H1 (cell line): ENCODE measurements at regions not wholly inside any gene's neighbourhood (a gene's known extent, or its start where the extent isn't known, plus 50 kb on each side); places are given as distances from the start of the nearest gene placed in this dataset.

ENCODE experiments used
- CTCF ChIA-PET: fragments of 300-600 bp; sonication (Branson Sonifier 250); formaldehyde crosslinking; loops from one replicate; lab custom pipeline; 2021; ENCODE audit not compliant: partially characterized antibody; lab: Charles Lee
- POLR2A ChIA-PET: fragments of 300-600 bp; sonication (Branson Sonifier 250); formaldehyde crosslinking; loops from one replicate; lab custom pipeline; 2021; ENCODE audit warnings: inconsistent platforms; ENCODE audit not compliant: partially characterized antibody; lab: Charles Lee
- DNase-seq, 2 experiments: peaks; one replicate each; pipeline versions ENCODE4 v3.0.0 to v3.0.0-alpha.2; 2010 to 2022; ENCODE audit warnings: low spot score in 2 of 2, low read depth in 1 of 2, mixed read lengths in 1 of 2
- FAIRE-seq: peaks from 2 replicates; lab custom pipeline; 2011; peaks lifted over from hg19 to GRCh38; lab: Jason Lieb, UNC
- H2AFZ ChIP-seq: 2 replicates; pipeline ENCODE4 v1.8.1; 2012; ENCODE audit warnings: low read length, inconsistent platforms
- H2AK5ac ChIP-seq: 2 replicates; pipeline ENCODE4 v1.6.1; 2013; ENCODE audit warnings: low read depth, low read length
- H2BK120ac ChIP-seq: replicated peaks from 2 replicates; pipeline ENCODE3; 2013; ENCODE audit warnings: low read depth, low read length, inconsistent platforms
- H2BK12ac ChIP-seq: 2 replicates; pipeline ENCODE4 v1.6.1; 2013; ENCODE audit warnings: low read depth, low read length
- H2BK15ac ChIP-seq: 2 replicates; pipeline ENCODE4 v1.6.1; 2013; ENCODE audit warnings: low read length
- H2BK20ac ChIP-seq: 2 replicates; pipeline ENCODE4 v1.6.1; 2013; ENCODE audit warnings: low read length
- H2BK5ac ChIP-seq: 2 replicates; pipeline ENCODE4 v1.6.1; 2013; ENCODE audit warnings: low read depth, low read length
- H3K14ac ChIP-seq: 2 replicates; pipeline ENCODE4 v1.6.1; 2013; ENCODE audit warnings: inconsistent platforms; ENCODE audit not compliant: insufficient read length
- H3K18ac ChIP-seq: 2 replicates; pipeline ENCODE4 v1.6.1; 2013; ENCODE audit warnings: low read length; ENCODE audit errors: extremely low read depth
- H3K23ac ChIP-seq: 2 replicates; pipeline ENCODE4 v1.6.1; 2013; ENCODE audit warnings: inconsistent platforms; ENCODE audit not compliant: insufficient read length
- H3K23me2 ChIP-seq: 2 replicates; pipeline ENCODE4 v1.6.1; 2013; ENCODE audit warnings: low read depth, low read length
- H3K27ac ChIP-seq: 2 replicates; pipeline ENCODE4 v1.6.1; 2011; ENCODE audit warnings: low read depth, low read length, inconsistent platforms
- H3K27me3 ChIP-seq, 4 experiments: replicated peaks in 1 of 4; 1 replicate in 1 of 4; 2 replicates in 3 of 4; pipeline versions ENCODE4 v1.6.1 to v1.8.1; 2011 to 2013; ENCODE audit warnings: low read length in 3 of 4, mild to moderate bottlenecking in 3 of 4, inconsistent platforms in 2 of 4, mixed read lengths in 2 of 4, moderate library complexity in 1 of 4; ENCODE audit not compliant: control insufficient read depth in 3 of 4, insufficient read depth in 3 of 4; ENCODE audit errors: extremely low read depth in 1 of 4
- H3K36me3 ChIP-seq, 4 experiments: 2 replicates each; pipeline versions ENCODE4 v1.6.1 to v1.8.1; 2011 to 2013; ENCODE audit warnings: mild to moderate bottlenecking in 4 of 4, low read length in 3 of 4, moderate library complexity in 2 of 4, control low read depth in 1 of 4, inconsistent platforms in 1 of 4; ENCODE audit not compliant: insufficient read depth in 4 of 4, control insufficient read depth in 2 of 4
- H3K4ac ChIP-seq: replicated peaks from 2 replicates; pipeline ENCODE3; 2013; ENCODE audit warnings: low read length, low read depth, mixed read lengths, inconsistent platforms; ENCODE audit not compliant: insufficient read length
- H3K4me1 ChIP-seq, 4 experiments: replicated peaks in 1 of 4; 1 replicate in 1 of 4; 2 replicates in 3 of 4; pipeline versions ENCODE4 v1.6.1 to v1.8.1; 2011 to 2013; ENCODE audit warnings: low read length in 3 of 4, inconsistent platforms in 2 of 4, mixed read lengths in 1 of 4; ENCODE audit not compliant: insufficient read depth in 4 of 4, control insufficient read depth in 3 of 4
- H3K4me2 ChIP-seq, 2 experiments: 2 replicates each; pipeline versions ENCODE4 v1.6.1 to v1.8.1; 2011 to 2013; ENCODE audit warnings: low read depth in 2 of 2, low read length in 2 of 2, control low read depth in 1 of 2, inconsistent platforms in 1 of 2, mild to moderate bottlenecking in 1 of 2; ENCODE audit not compliant: insufficient read depth in 1 of 2
- H3K4me3 ChIP-seq, 4 experiments: fragments of 200-600, 300-600 bp in 1 of 4; sonication (generic), shearing (Covaris generic), sonication (Bioruptor Twin) in 1 of 4; 2 replicates each; pipeline versions ENCODE4 v1.5.1 to v1.8.1; 2011 to 2016; ENCODE audit warnings: low read length in 4 of 4, low read depth in 3 of 4, control low read depth in 2 of 4, inconsistent platforms in 2 of 4, mild to moderate bottlenecking in 2 of 4, mixed read lengths in 1 of 4, moderate library complexity in 1 of 4; ENCODE audit not compliant: insufficient read depth in 2 of 4; ENCODE audit errors: extremely low read depth in 1 of 4
- H3K56ac ChIP-seq: replicated peaks from 2 replicates; pipeline ENCODE3; 2013; ENCODE audit warnings: low read depth, mild to moderate bottlenecking, mixed read lengths, low read length, inconsistent platforms; ENCODE audit not compliant: insufficient read length
- H3K79me1 ChIP-seq: 2 replicates; pipeline ENCODE4 v1.6.1; 2013; ENCODE audit warnings: low read depth, low read length, control low read depth
- H3K79me2 ChIP-seq, 2 experiments: 2 replicates each; pipeline versions ENCODE4 v1.6.1 to v1.8.1; 2012 to 2013; ENCODE audit warnings: low read length in 2 of 2, mild to moderate bottlenecking in 2 of 2, inconsistent platforms in 1 of 2; ENCODE audit not compliant: insufficient read depth in 2 of 2, control insufficient read depth in 1 of 2
- H3K9ac ChIP-seq, 4 experiments: replicated peaks in 1 of 4; 1 replicate in 1 of 4; 2 replicates in 3 of 4; pipeline versions ENCODE4 v1.6.1 to v1.8.1; 2011 to 2013; ENCODE audit warnings: low read depth in 3 of 4, low read length in 3 of 4, control low read depth in 2 of 4, mild to moderate bottlenecking in 2 of 4, moderate library complexity in 2 of 4, inconsistent platforms in 1 of 4; ENCODE audit errors: extremely low read depth in 1 of 4
- H3K9me3 ChIP-seq, 2 experiments: 2 replicates each; pipeline versions ENCODE4 v1.6.1 to v1.8.1; 2012 to 2013; ENCODE audit warnings: mild to moderate bottlenecking in 2 of 2, moderate library complexity in 2 of 2, control low read depth in 1 of 2, inconsistent platforms in 1 of 2, low read depth in 1 of 2, low read length in 1 of 2, mixed read lengths in 1 of 2; ENCODE audit not compliant: insufficient read depth in 2 of 2
- H4K20me1 ChIP-seq, 2 experiments: replicated peaks in 1 of 2; 2 replicates each; pipeline versions ENCODE3 to v1.8.1; 2011 to 2013; ENCODE audit warnings: inconsistent platforms in 2 of 2, low read length in 2 of 2, mild to moderate bottlenecking in 1 of 2; ENCODE audit not compliant: insufficient read depth in 2 of 2, control insufficient read depth in 1 of 2
- H4K5ac ChIP-seq: 2 replicates; pipeline ENCODE4 v1.6.1; 2013; ENCODE audit warnings: low read length, low read depth, mixed read lengths, inconsistent platforms; ENCODE audit not compliant: insufficient read length
- H4K8ac ChIP-seq: 2 replicates; pipeline ENCODE4 v1.8.0; 2013; ENCODE audit warnings: mild to moderate bottlenecking, moderate library complexity, low read length, inconsistent platforms; ENCODE audit not compliant: insufficient read depth; ENCODE audit errors: extremely low read depth
- H4K91ac ChIP-seq: replicated peaks from 2 replicates; pipeline ENCODE3; 2013; ENCODE audit warnings: low read length, mixed read lengths, inconsistent platforms; ENCODE audit not compliant: insufficient read length
- CEBPB ChIP-seq: IDR thresholded peaks from 2 replicates; pipeline ENCODE4 v1.6.1; 2012; ENCODE audit warnings: low read depth, low read length
- CHD1 ChIP-seq: IDR thresholded peaks from 2 replicates; pipeline ENCODE4 v1.6.1; 2012; ENCODE audit warnings: low read depth, low read length, improper control_type of control experiment
- CREB1 ChIP-seq: IDR thresholded peaks from 2 replicates; pipeline ENCODE4 v1.6.1; 2012; ENCODE audit warnings: inconsistent platforms
- EZH2 ChIP-seq: fragments of 200-600 bp; sonication (generic); IDR thresholded peaks from 2 replicates; pipeline ENCODE4 v1.7.1; 2012; ENCODE audit warnings: low read depth, mild to moderate bottlenecking, moderate library complexity, low read length, inconsistent platforms; ENCODE audit not compliant: severe bottlenecking
- JUN ChIP-seq: IDR thresholded peaks from 2 replicates; pipeline ENCODE4 v1.6.1; 2011; ENCODE audit warnings: low read depth, mild to moderate bottlenecking, improper control_type of control experiment, low read length
- PHF8 ChIP-seq: fragments of 200-600 bp; sonication (generic); conservative IDR thresholded peaks from 2 replicates; pipeline ENCODE4 v1.7.1; 2012; ENCODE audit warnings: low read depth, mild to moderate bottlenecking, inconsistent platforms, low read length, moderate library complexity
- SIN3A ChIP-seq, 2 experiments: IDR thresholded peaks in 1 of 2; conservative IDR thresholded peaks in 1 of 2; 2 replicates each; pipeline ENCODE4 v1.6.1; 2011 to 2012; ENCODE audit warnings: low read length in 2 of 2, improper control_type of control experiment in 1 of 2, low read depth in 1 of 2, mild to moderate bottlenecking in 1 of 2
- SP2 ChIP-seq: IDR thresholded peaks from 2 replicates; pipeline ENCODE4 v1.6.1; 2012; ENCODE audit warnings: mild to moderate bottlenecking, low read length, inconsistent platforms
- YY1 ChIP-seq: IDR thresholded peaks from 2 replicates; pipeline ENCODE4 v1.6.1; 2011; ENCODE audit warnings: low read depth, mild to moderate bottlenecking, low read length
- WGBS, 2 experiments: shearing (Covaris generic) in 1 of 2; methylation state at CpG; one replicate each; pipeline versions ENCODE4 v1.1.6 to v1.1.7; 2013 to 2015; ENCODE audit warnings: low lambda C conversion rate in 2 of 2, mixed read lengths in 2 of 2, inconsistent platforms in 1 of 2, low coverage in 1 of 2, missing lambda C conversion rate in 1 of 2; ENCODE audit not compliant: insufficient replicate concordance in 2 of 2, insufficient coverage in 1 of 2, insufficient read length in 1 of 2; ENCODE audit errors: extremely low coverage in 1 of 2, missing lambda C conversion rate in 1 of 2; 5-methylcytosine and 5-hydroxymethylcytosine counted together
- TF ChIP-seq, protein P1 (sequence below): IDR thresholded peaks from 2 replicates; pipeline ENCODE4 v1.6.1; 2012; ENCODE audit warnings: low read length, inconsistent platforms
- TF ChIP-seq, protein P2 (sequence below): IDR thresholded peaks from 2 replicates; pipeline ENCODE4 v1.6.1; 2012; ENCODE audit warnings: inconsistent platforms
- TF ChIP-seq, protein P3 (sequence below): IDR thresholded peaks from 2 replicates; pipeline ENCODE4 v1.6.1; 2011; ENCODE audit warnings: low read length, improper control_type of control experiment

DNA sequence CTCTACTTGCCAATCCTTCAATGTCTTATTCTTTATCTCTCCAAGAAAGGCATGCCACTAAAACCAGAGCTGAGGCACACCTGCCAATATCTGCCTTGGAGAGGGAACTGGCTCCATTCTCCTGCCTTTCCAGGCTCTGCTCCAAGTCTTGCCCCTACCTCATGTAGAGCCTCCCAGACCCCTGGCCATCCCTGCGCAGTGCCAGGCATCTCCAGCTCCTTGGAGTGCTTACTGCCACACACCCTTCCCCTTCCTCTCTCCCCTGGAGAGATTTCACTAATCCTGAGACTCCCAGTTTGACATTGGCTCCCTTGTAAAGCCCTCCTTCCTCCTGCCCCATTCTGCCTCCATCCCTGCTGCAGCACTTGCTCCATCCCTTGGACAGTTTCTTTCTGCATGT lies 255.2 kb upstream of the ZMIZ1 start:
- no peak overlapping the region for H3K4me3 ChIP-seq
- H3K4me1 ChIP-seq: peaks cover 0 to 11% (median 9%) of the 10 kb centered on the region in 4 experiments; a peak in 5 of 7 replicates
- no peak overlapping the region for H2BK20ac ChIP-seq
- H3K27me3 ChIP-seq: no peaks in the 10 kb centered on the region
- no peak overlapping the region for H3K27ac ChIP-seq
- ChIA-PET CTCF (no interaction called here), POLR2A (no interaction called here)
- no peak overlapping the region for H3K9ac ChIP-seq
- no peak overlapping the region for H3K14ac ChIP-seq
- H2BK12ac ChIP-seq: no peak overlapping the region; the same call in 1 of the 2 replicates
- no peaks in the 10 kb centered on the region; the same call in 1 of the 2 replicates for H3K23me2 ChIP-seq
- FAIRE-seq (no peak), DNase-seq (no peak)
- no peak overlapping the region for H2BK120ac ChIP-seq
- no peak overlapping the region for H2BK5ac ChIP-seq
- H3K23ac ChIP-seq: no peak overlapping the region
- H3K4ac ChIP-seq: no peak overlapping the region
- H2AFZ ChIP-seq: no peak overlapping the region
- H3K79me2 ChIP-seq: no peaks in the 10 kb centered on the region
- H3K18ac ChIP-seq: no peak overlapping the region
- WGBS, 2 experiments: 100% methylated on average over 1 of the region's 1 CpG; no CpG with 5 or more reads in 1 of the 2 experiments
- H4K8ac ChIP-seq: no peak overlapping the region
- H2AK5ac ChIP-seq: no peak overlapping the region; the same call in 1 of the 2 replicates
- no peaks in the 10 kb centered on the region for H3K9me3 ChIP-seq
- no peaks in the 10 kb centered on the region for H3K36me3 ChIP-seq
- H4K91ac ChIP-seq: no peak overlapping the region
- H3K4me2 ChIP-seq: no peak overlapping the region
- H3K79me1 ChIP-seq: no peaks in the 10 kb centered on the region
- no peak overlapping the region for H3K56ac ChIP-seq
- peaks cover 0 to 1% of the 10 kb centered on the region in 2 experiments for H4K20me1 ChIP-seq
- no peak overlapping the region for H4K5ac ChIP-seq
- no peak overlapping the region for H2BK15ac ChIP-seq
- no peak for TF ChIP-seq CREB1
- TF ChIP-seq CEBPB: no peak
- no peak for TF ChIP-seq YY1
- TF ChIP-seq SIN3A (conservative IDR thresholded peaks at IDR 0.05 in 1 of 2, IDR thresholded peaks at IDR 0.05 in 1 of 2; ENCODE audit: low read depth in 1 of 2, low read length in 2 of 2): no peak
- TF ChIP-seq JUN: no peak
- no peak for TF ChIP-seq SP2
- TF ChIP-seq, protein P1, sequence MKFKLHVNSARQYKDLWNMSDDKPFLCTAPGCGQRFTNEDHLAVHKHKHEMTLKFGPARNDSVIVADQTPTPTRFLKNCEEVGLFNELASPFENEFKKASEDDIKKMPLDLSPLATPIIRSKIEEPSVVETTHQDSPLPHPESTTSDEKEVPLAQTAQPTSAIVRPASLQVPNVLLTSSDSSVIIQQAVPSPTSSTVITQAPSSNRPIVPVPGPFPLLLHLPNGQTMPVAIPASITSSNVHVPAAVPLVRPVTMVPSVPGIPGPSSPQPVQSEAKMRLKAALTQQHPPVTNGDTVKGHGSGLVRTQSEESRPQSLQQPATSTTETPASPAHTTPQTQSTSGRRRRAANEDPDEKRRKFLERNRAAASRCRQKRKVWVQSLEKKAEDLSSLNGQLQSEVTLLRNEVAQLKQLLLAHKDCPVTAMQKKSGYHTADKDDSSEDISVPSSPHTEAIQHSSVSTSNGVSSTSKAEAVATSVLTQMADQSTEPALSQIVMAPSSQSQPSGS: no peak
- TF ChIP-seq PHF8: no peak
- TF ChIP-seq, protein P2, sequence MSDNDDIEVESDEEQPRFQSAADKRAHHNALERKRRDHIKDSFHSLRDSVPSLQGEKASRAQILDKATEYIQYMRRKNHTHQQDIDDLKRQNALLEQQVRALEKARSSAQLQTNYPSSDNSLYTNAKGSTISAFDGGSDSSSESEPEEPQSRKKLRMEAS: no peak
- no peak for TF ChIP-seq EZH2
- TF ChIP-seq, protein P3, sequence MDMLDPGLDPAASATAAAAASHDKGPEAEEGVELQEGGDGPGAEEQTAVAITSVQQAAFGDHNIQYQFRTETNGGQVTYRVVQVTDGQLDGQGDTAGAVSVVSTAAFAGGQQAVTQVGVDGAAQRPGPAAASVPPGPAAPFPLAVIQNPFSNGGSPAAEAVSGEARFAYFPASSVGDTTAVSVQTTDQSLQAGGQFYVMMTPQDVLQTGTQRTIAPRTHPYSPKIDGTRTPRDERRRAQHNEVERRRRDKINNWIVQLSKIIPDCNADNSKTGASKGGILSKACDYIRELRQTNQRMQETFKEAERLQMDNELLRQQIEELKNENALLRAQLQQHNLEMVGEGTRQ: no peak
- TF ChIP-seq CHD1: no peak
